Tibial nerve (tissue), 4 donors: ENCODE measurements at regions not wholly inside any gene's neighbourhood (a gene's known extent, or its start where the extent isn't known, plus 50 kb on each side); places are given as distances from the start of the nearest gene placed in this dataset.

ENCODE experiments used
- DNase-seq, 2 donors: peaks; one replicate each; pipeline ENCODE4 v3.0.0-alpha.2; 2019; ENCODE audit warnings: low spot score in 2 of 2
- H3K27ac ChIP-seq, 4 donors: fragments of 200-600 bp; sonication (generic) in 3 of 4; one replicate each; pipeline ENCODE4 v1.5.1; 2017 to 2019; ENCODE audit warnings: mild to moderate bottlenecking in 1 of 4
- H3K27me3 ChIP-seq, 2 donors: fragments of 200-600 bp; sonication (generic) in 1 of 2; one replicate each; pipeline versions ENCODE4 v1.5.1 to v1.6.0; 2017 to 2019
- H3K36me3 ChIP-seq, 3 donors: fragments of 200-600 bp; sonication (generic); one replicate each; pipeline ENCODE4 v1.5.1; 2018 to 2019
- H3K4me1 ChIP-seq, 4 donors: fragments of 200-600 bp; sonication (generic) in 3 of 4; one replicate each; pipeline ENCODE4 v1.5.1; 2017 to 2019
- H3K4me3 ChIP-seq, 4 donors: fragments of 200-600 bp; sonication (generic) in 3 of 4; one replicate each; pipeline ENCODE4 v1.5.1; 2017 to 2019; ENCODE audit warnings: mild to moderate bottlenecking in 1 of 4, moderate library complexity in 1 of 4
- H3K9me3 ChIP-seq, 4 donors: fragments of 200-600 bp; sonication (generic) in 3 of 4; one replicate each; pipeline ENCODE4 v1.5.1; 2017 to 2019
- EP300 ChIP-seq, 2 donors: sonication (generic); formaldehyde crosslinking; IDR thresholded peaks; one replicate each; pipeline ENCODE4 v1.6.1; 2017; ENCODE audit warnings: antibody characterized with exemption in 2 of 2, mild to moderate bottlenecking in 1 of 2
- POLR2A ChIP-seq, 2 donors: fragments of 450-650 bp; IDR thresholded peaks; one replicate each; pipeline ENCODE4 v1.6.1; 2017; ENCODE audit warnings: antibody characterized with exemption in 2 of 2, mild to moderate bottlenecking in 2 of 2, moderate library complexity in 2 of 2
- WGBS, 2 donors: methylation state at CpG; one replicate each; pipeline ENCODE4 v1.1.5; 2018; 5-methylcytosine and 5-hydroxymethylcytosine counted together
- TF ChIP-seq, protein P1 (sequence below), 5 experiments: fragments of 200-600 bp in 3 of 5; fragments of 450-650 bp in 2 of 5; sonication (generic) in 3 of 5; IDR thresholded peaks; one replicate each; pipeline ENCODE4 v1.5.1; 2016 to 2019; ENCODE audit warnings: antibody characterized with exemption in 5 of 5, mild to moderate bottlenecking in 3 of 5, moderate library complexity in 2 of 5

DNA sequence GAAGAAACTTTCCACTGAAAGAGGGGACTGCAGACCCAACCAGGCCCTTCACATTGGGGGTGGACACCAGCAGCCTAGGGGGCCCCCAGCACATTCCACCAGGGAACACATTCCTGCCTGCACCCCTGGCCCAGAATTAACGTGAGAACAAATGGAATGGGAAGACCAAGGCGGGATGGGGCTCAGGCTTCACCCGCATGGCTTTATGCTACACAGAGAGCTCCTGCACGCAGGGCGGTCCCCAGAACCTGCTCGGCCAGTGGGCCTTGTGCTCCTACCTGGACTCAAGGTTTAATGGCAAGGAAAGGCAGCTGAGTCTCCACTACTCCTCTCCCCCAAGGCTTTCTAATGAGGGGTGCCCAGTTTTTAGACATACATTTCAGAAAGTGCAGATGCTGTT lies 146.3 kb upstream of the GPR26 start:
- 57 to 80% methylated on average over 1 to 6 of the region's 6 CpGs for WGBS, 2 donors
- Histone ChIP-seq H3K27ac (no peak overlapping the region), H3K36me3 (no peaks in the 10 kb centered on the region), H3K4me1 (no peaks in the 10 kb centered on the region), H3K9me3 (no peaks in the 10 kb centered on the region), H3K27me3 (no peaks in the 10 kb centered on the region), H3K4me3 (no peak overlapping the region)
- no peak for DNase-seq
- TF ChIP-seq POLR2A (IDR thresholded peaks at IDR 0.05) (no peak), EP300 (IDR thresholded peaks at IDR 0.05) (no peak)
- TF ChIP-seq, protein P1, sequence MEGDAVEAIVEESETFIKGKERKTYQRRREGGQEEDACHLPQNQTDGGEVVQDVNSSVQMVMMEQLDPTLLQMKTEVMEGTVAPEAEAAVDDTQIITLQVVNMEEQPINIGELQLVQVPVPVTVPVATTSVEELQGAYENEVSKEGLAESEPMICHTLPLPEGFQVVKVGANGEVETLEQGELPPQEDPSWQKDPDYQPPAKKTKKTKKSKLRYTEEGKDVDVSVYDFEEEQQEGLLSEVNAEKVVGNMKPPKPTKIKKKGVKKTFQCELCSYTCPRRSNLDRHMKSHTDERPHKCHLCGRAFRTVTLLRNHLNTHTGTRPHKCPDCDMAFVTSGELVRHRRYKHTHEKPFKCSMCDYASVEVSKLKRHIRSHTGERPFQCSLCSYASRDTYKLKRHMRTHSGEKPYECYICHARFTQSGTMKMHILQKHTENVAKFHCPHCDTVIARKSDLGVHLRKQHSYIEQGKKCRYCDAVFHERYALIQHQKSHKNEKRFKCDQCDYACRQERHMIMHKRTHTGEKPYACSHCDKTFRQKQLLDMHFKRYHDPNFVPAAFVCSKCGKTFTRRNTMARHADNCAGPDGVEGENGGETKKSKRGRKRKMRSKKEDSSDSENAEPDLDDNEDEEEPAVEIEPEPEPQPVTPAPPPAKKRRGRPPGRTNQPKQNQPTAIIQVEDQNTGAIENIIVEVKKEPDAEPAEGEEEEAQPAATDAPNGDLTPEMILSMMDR (IDR thresholded peaks at IDR 0.05) = no peak

DNA sequence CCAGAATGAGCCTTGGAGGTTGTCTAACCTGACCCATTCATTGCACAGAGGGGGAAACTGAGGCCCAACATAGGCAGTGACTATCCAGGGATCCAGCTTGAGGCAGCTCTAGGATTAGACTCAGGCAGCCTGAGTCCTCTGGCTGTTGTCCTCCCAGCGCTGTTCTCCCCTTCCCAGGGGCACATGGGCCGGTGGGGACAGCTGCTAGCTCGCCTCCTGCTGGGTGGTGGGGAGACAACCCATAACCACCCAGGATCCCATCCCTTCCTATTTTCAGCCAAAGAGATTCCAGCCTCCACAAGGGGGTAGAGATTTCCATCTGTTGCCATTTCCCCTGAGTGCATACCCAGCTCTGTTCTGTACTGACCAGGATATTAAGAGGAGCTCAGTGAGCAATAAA lies 145.1 kb upstream of the GPR26 start:
- H3K36me3 ChIP-seq = no peaks in the 10 kb centered on the region
- H3K27ac ChIP-seq = no peak overlapping the region
- no peak overlapping the region for H3K4me3 ChIP-seq
- TF ChIP-seq POLR2A (IDR thresholded peaks at IDR 0.05) (no peak), EP300 (IDR thresholded peaks at IDR 0.05) (no peak)
- TF ChIP-seq, protein P1 (IDR thresholded peaks at IDR 0.05) = no peak
- WGBS, 2 donors = 87 to 92% methylated on average over 2 to 3 of the region's 3 CpGs
- no peak for DNase-seq
- H3K4me1 ChIP-seq = no peaks in the 10 kb centered on the region
- H3K9me3 ChIP-seq = no peaks in the 10 kb centered on the region
- H3K27me3 ChIP-seq = no peaks in the 10 kb centered on the region

DNA sequence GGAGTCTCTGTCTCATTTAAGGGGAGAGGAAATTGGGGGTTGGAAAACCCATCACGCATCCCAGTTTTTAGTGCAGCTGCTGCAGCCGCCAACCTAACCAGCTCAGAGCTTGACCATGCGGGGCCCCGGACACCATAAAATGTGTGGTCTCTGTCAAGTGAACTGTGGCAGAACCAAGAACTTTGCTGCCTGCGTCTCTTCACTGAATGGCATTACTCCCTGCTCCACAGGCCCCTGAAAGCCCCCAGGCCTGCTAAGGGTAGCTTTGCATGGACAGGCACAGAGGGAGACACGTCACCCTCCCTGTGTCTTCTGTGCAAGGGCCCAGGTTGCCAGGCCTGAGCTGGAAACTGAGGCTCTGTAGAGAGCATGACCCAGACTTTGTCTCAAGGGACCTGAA lies 144.6 kb upstream of the GPR26 start:
- no peak overlapping the region for H3K4me3 ChIP-seq
- no peaks in the 10 kb centered on the region for H3K4me1 ChIP-seq
- 51 to 79% methylated on average over 3 to 6 of the region's 6 CpGs for WGBS, 2 donors
- DNase-seq = no peak
- H3K27ac ChIP-seq = no peak overlapping the region
- H3K9me3 ChIP-seq = no peaks in the 10 kb centered on the region
- no peaks in the 10 kb centered on the region for H3K36me3 ChIP-seq
- no peaks in the 10 kb centered on the region for H3K27me3 ChIP-seq
- no peak for TF ChIP-seq EP300 (IDR thresholded peaks at IDR 0.05)
- TF ChIP-seq, protein P1 (IDR thresholded peaks at IDR 0.05) = no peak
- TF ChIP-seq POLR2A (IDR thresholded peaks at IDR 0.05) = no peak

DNA sequence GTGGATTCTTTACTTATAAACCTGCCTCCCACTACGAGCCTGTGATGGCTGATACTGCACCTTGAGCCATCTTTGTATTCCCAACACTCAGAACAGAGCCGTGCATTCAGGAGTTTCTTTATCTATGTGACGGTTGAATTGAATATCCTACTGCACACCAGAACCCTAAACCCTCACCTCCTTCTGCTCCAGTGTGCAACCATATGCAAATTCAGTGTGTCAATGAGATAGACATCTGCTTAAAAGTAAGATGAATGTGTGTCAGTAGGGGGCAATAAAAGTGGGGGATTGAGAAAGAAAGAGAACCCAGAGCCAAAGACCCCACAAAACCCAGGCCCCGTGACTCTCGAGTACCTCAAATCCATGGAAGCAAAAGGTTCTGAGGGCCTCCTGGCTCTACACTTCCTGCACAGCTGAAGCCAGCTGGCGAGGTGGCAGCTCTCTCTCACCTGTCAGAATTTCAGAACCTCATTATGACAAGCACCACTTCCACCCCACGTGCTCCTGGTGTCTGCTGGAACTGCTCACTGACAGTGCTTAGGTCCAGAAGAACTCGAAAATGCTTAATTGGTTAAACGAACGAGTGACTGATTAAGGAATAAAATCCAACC lies 143.3 kb upstream of the GPR26 start:
- TF ChIP-seq EP300 (IDR thresholded peaks at IDR 0.05) (no peak), POLR2A (IDR thresholded peaks at IDR 0.05) (no peak)
- TF ChIP-seq, protein P1 (IDR thresholded peaks at IDR 0.05) = no peak
- Histone ChIP-seq H3K36me3 (no peaks in the 10 kb centered on the region), H3K27ac (no peak overlapping the region), H3K4me3 (no peak overlapping the region), H3K9me3 (no peaks in the 10 kb centered on the region), H3K4me1 (no peaks in the 10 kb centered on the region), H3K27me3 (no peaks in the 10 kb centered on the region)
- DNase-seq = no peak
- 83 to 84% methylated on average over 10 of the region's 10 CpGs for WGBS, 2 donors

DNA sequence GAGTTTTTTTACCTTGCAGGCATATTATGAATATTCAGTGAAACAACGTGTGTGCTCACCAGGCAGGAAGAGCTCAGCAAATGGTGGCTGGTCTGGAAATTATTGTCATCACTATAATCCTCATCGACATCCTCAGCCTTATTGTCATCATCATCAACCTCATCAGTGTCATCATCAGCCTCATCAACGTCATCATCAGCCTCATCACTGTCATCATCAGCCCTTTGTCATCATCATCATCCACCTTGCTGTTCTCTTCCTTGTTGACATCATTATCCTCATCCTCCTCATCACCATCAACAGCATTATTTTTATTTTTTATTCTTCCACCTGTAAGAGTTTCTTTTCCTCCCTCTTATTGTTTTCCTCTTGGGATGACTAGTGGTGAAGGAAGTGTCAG lies 142.3 kb upstream of the GPR26 start:
- TF ChIP-seq EP300 (IDR thresholded peaks at IDR 0.05) (no peak), POLR2A (IDR thresholded peaks at IDR 0.05) (no peak)
- TF ChIP-seq, protein P1 (IDR thresholded peaks at IDR 0.05) = no peak
- DNase-seq = no peak
- Histone ChIP-seq H3K4me1 (no peaks in the 10 kb centered on the region), H3K4me3 (no peak overlapping the region), H3K27ac (no peak overlapping the region), H3K9me3 (no peaks in the 10 kb centered on the region), H3K36me3 (no peaks in the 10 kb centered on the region), H3K27me3 (no peaks in the 10 kb centered on the region)
- 72 to 84% methylated on average over 3 of the region's 3 CpGs for WGBS, 2 donors
